K562 (cell line): ENCODE measurements at regions not wholly inside any gene's neighbourhood (a gene's known extent, or its start where the extent isn't known, plus 50 kb on each side); places are given as distances from the start of the nearest gene placed in this dataset.

Experiments used
- ATAC-seq: fragments of 200-7000 bp; cut with Tn5 transposase; 3 replicates; pipeline ENCODE4 v1.9.1; 2020; ENCODE audit warnings: moderate library complexity
- BruUV-seq: library from RNA; stranded (reverse); fragments of 400-500 nt; replicated peaks from 2 replicates; lab custom pipeline; 2021; lab: Mats Ljungman, UMichigan
- CTCF ChIA-PET: fragments of 300-600 bp; formaldehyde crosslinking; extraction: SDS; loops from one replicate; lab custom pipeline; 2021; ENCODE audit warnings: low intra/inter-chr PET ratio; lab: Yijun Ruan, JAX
- POLR2A ChIA-PET: fragments of 300-600, 350-650 bp; sonication (Branson Sonifier 250); formaldehyde crosslinking; extraction: SDS; loops from one replicate; lab custom pipeline; 2021; ENCODE audit warnings: antibody characterized with exemption, inconsistent platforms; lab: Yijun Ruan, JAX
- DNase-seq, 4 experiments: peaks; one replicate each; pipeline versions ENCODE4 v3.0.0 to v3.0.0-alpha.2; 2011 to 2018; ENCODE audit warnings: low spot score in 3 of 4, mixed read lengths in 3 of 4; ENCODE audit errors: extremely low read depth in 1 of 4
- FAIRE-seq: peaks from 2 replicates; lab custom pipeline; 2011; peaks lifted over from hg19 to GRCh38; lab: Jason Lieb, UNC
- H2AFZ ChIP-seq: 2 replicates; pipeline ENCODE4 v1.6.0; 2011; ENCODE audit warnings: low read depth, low read length, control low read depth, inconsistent platforms
- H3K27ac ChIP-seq: fragments of 200-600 bp; 3 replicates; pipeline ENCODE4 v1.8.0; 2011; ENCODE audit warnings: low read depth, mild to moderate bottlenecking, control low read depth, inconsistent platforms, low read length, moderate library complexity, mixed read lengths; ENCODE audit errors: extremely low read depth
- H3K27me3 ChIP-seq, 2 experiments: fragments of 300-600 bp in 1 of 2; 2 replicates in 1 of 2; 3 replicates in 1 of 2; pipeline versions ENCODE4 v1.6.0 to v1.8.0; 2011; ENCODE audit warnings: inconsistent platforms in 2 of 2, low read length in 2 of 2, mild to moderate bottlenecking in 1 of 2, mixed read lengths in 1 of 2, moderate library complexity in 1 of 2; ENCODE audit not compliant: control insufficient read depth in 2 of 2, insufficient read depth in 2 of 2
- H3K36me3 ChIP-seq: fragments of 300-600 bp; 3 replicates; pipeline ENCODE4 v1.8.0; 2011; ENCODE audit warnings: mild to moderate bottlenecking, low read length, inconsistent platforms; ENCODE audit not compliant: control insufficient read depth, insufficient read depth
- H3K4me1 ChIP-seq, 2 experiments: fragments of 200-600 bp in 1 of 2; replicated peaks in 1 of 2; 2 replicates in 1 of 2; 3 replicates in 1 of 2; pipeline versions ENCODE4 v1.5.1 to v1.8.0; 2011; ENCODE audit warnings: inconsistent platforms in 2 of 2, low read length in 2 of 2, mild to moderate bottlenecking in 1 of 2, mixed read lengths in 1 of 2, moderate library complexity in 1 of 2; ENCODE audit not compliant: control insufficient read depth in 2 of 2, insufficient read depth in 2 of 2
- H3K4me2 ChIP-seq: 2 replicates; pipeline ENCODE4 v1.6.1; 2011; ENCODE audit warnings: low read length, control low read depth, inconsistent platforms, mixed read lengths; ENCODE audit not compliant: insufficient read depth
- H3K4me3 ChIP-seq: fragments of 200-600 bp; sonication (generic), shearing (Covaris generic); 2 replicates; pipeline ENCODE4 v1.5.1; 2016; ENCODE audit warnings: control low read depth, inconsistent platforms
- H3K79me2 ChIP-seq: fragments of 200-600 bp; 3 replicates; pipeline ENCODE4 v1.8.0; 2011; ENCODE audit warnings: low read length, inconsistent platforms; ENCODE audit not compliant: control insufficient read depth, insufficient read depth
- H3K9ac ChIP-seq, 2 experiments: 2 replicates each; pipeline versions ENCODE4 v1.6.0 to v1.6.1; 2011; ENCODE audit warnings: low read depth in 2 of 2, low read length in 2 of 2, control low read depth in 1 of 2, inconsistent platforms in 1 of 2, mild to moderate bottlenecking in 1 of 2, mixed read lengths in 1 of 2; ENCODE audit not compliant: insufficient read depth in 1 of 2
- H3K9me1 ChIP-seq: one replicate; pipeline ENCODE4 v1.6.0; 2011; ENCODE audit warnings: inconsistent platforms, mild to moderate bottlenecking, low read length, moderate library complexity; ENCODE audit not compliant: control insufficient read depth, insufficient read depth
- H3K9me3 ChIP-seq: replicated peaks from 2 replicates; pipeline ENCODE4 v1.5.1; 2011; ENCODE audit warnings: low read depth, low read length, inconsistent platforms; ENCODE audit not compliant: control insufficient read depth, insufficient read depth
- H4K20me1 ChIP-seq: replicated peaks from 2 replicates; pipeline ENCODE4 v1.6.1; 2011; ENCODE audit warnings: low read length, inconsistent platforms, mixed read lengths; ENCODE audit not compliant: control insufficient read depth, insufficient read depth
- BHLHE40 ChIP-seq: IDR thresholded peaks from 2 replicates; pipeline ENCODE4 v1.6.1; 2011; ENCODE audit warnings: low read length, improper control_type of control experiment
- CBX3 ChIP-seq, 2 experiments: IDR thresholded peaks; 1 replicate in 1 of 2; 2 replicates in 1 of 2; pipeline ENCODE4 v1.6.1; 2012; ENCODE audit warnings: inconsistent platforms in 2 of 2, low read length in 2 of 2, borderline replicate concordance in 1 of 2, control low read depth in 1 of 2
- CBX8 ChIP-seq: fragments of 200-600 bp; sonication (generic); IDR thresholded peaks from 2 replicates; pipeline ENCODE4 v1.6.1; 2012; ENCODE audit warnings: borderline replicate concordance, mixed run types, low read depth, mild to moderate bottlenecking, moderate library complexity, mixed read lengths, low read length, control low read depth, inconsistent platforms; ENCODE audit not compliant: poor library complexity, severe bottlenecking; ENCODE audit errors: extremely low read depth
- EZH2 ChIP-seq: IDR thresholded peaks from 2 replicates; pipeline ENCODE4 v1.6.1; 2012; ENCODE audit warnings: low read depth, mild to moderate bottlenecking, inconsistent platforms, low read length, borderline replicate concordance
- GTF2E2 ChIP-seq: fragments of 200-800 bp; sonication (Bioruptor generic); IDR thresholded peaks from 2 replicates; pipeline ENCODE4 v1.6.1; 2016; ENCODE audit warnings: missing genetic modification characterization, missing compliant biosample characterization
- HES1 ChIP-seq: fragments of 450-650 bp; IDR thresholded peaks from 2 replicates; pipeline ENCODE4 v1.6.1; 2016; ENCODE audit warnings: low read depth, mild to moderate bottlenecking, moderate library complexity
- NR4A1 ChIP-seq, 2 experiments: fragments of 250-450 bp in 1 of 2; fragments of 450-650 bp in 1 of 2; sonication (Bioruptor Pico) in 1 of 2; IDR thresholded peaks; 2 replicates each; pipeline versions ENCODE4 v1.4.0 to v1.6.1; 2016 to 2020; ENCODE audit warnings: mild to moderate bottlenecking in 2 of 2, missing compliant biosample characterization in 1 of 2, missing genetic modification characterization in 1 of 2, moderate library complexity in 1 of 2
- NRF1 ChIP-seq, 2 experiments: fragments of 450-650 bp; IDR thresholded peaks in 1 of 2; conservative IDR thresholded peaks in 1 of 2; 2 replicates each; pipeline ENCODE4 v1.6.1; 2014; ENCODE audit warnings: mild to moderate bottlenecking in 2 of 2
- SIN3A ChIP-seq, 2 experiments: fragments of 150-350 bp in 1 of 2; IDR thresholded peaks; 2 replicates each; pipeline ENCODE4 v1.6.1; 2011 to 2016; ENCODE audit warnings: borderline replicate concordance in 2 of 2, low read depth in 2 of 2, low read length in 2 of 2, mild to moderate bottlenecking in 2 of 2, moderate library complexity in 2 of 2; ENCODE audit not compliant: control insufficient read depth in 1 of 2
- STAT5A ChIP-seq: IDR thresholded peaks from 2 replicates; pipeline ENCODE4 v1.6.1; 2012; ENCODE audit warnings: low read length, inconsistent platforms, borderline replicate concordance
- ZKSCAN1 ChIP-seq: fragments of 150-350 bp; IDR thresholded peaks from 2 replicates; pipeline ENCODE4 v1.6.1; 2016; ENCODE audit warnings: low read depth, low read length
- ZNF445 ChIP-seq: fragments of 250-450 bp; sonication (Bioruptor Pico); IDR thresholded peaks from 2 replicates; pipeline ENCODE4 v1.4.0; 2020; ENCODE audit warnings: low read depth, mild to moderate bottlenecking, moderate library complexity
- ZNF717 ChIP-seq: fragments of 250-450 bp; sonication (Bioruptor Pico); IDR thresholded peaks from 2 replicates; pipeline ENCODE4 v1.5.0; 2021
- WGBS: fragments of 100-300 bp; shearing (Covaris generic); methylation state at CpG from one replicate; pipeline ENCODE4 v1.1.6; 2016; ENCODE audit warnings: low coverage, mixed read lengths; ENCODE audit not compliant: insufficient coverage; ENCODE audit errors: missing lambda C conversion rate; 5-methylcytosine and 5-hydroxymethylcytosine counted together
- in situ Hi-C: fragments of 300-500 bp; cut with MboI; formaldehyde crosslinking; loops from 4 replicates; pipeline ENCODE4 v1.15.0; 2018; ENCODE audit warnings: inconsistent platforms, mixed read lengths
- intact Hi-C: fragments of 100-400 bp; cut with micrococcal nuclease; formaldehyde crosslinking; loops from 2 replicates; pipeline ENCODE4 v1.14.2; 2022

- CTCF ChIA-PET, result no interaction called here
- no peak for FAIRE-seq
These were observed 831.5 kb downstream of the ROBO2 start for GRCh38 chr3:77871436-77871835.

More at GRCh38 chr3:77871436-77871835, 831.5 kb downstream of the ROBO2 start:
- intact Hi-C loops (no loop called here), in situ Hi-C loops (no loop called here)
- no peak for TF ChIP-seq SIN3A (IDR thresholded peaks at IDR 0.05; ENCODE audit: borderline replicate concordance in 2 of 2, control insufficient read depth in 1 of 2, low read depth in 2 of 2, low read length in 2 of 2)
- no peak for TF ChIP-seq GTF2E2 (tag)
- TF ChIP-seq BHLHE40, result no peak
- TF ChIP-seq ZNF717, result no peak
- no peak for TF ChIP-seq CBX8
- TF ChIP-seq CBX3 (IDR thresholded peaks at IDR 0.05; ENCODE audit: borderline replicate concordance in 1 of 2, low read length in 2 of 2), result no peak
- no peak for TF ChIP-seq EZH2
- no peak for TF ChIP-seq HES1
- no peak for TF ChIP-seq ZKSCAN1
- no peak for TF ChIP-seq NRF1 (conservative IDR thresholded peaks at IDR 0.05 in 1 of 2, IDR thresholded peaks at IDR 0.05 in 1 of 2)
- TF ChIP-seq NR4A1 (CRISPR knock-in tag; IDR thresholded peaks at IDR 0.05), result no peak
- no peak for TF ChIP-seq NR4A1 (tag; IDR thresholded peaks at IDR 0.05)
- TF ChIP-seq ZNF445 (CRISPR knock-in tag), result no peak
- TF ChIP-seq STAT5A, result no peak
- POLR2A ChIA-PET, result no interaction called here
- DNase-seq (no peak), ATAC-seq (no peak)
- no TSS peak for BruUV-seq
- Histone ChIP-seq H2AFZ (no peak overlapping the region), H3K27me3 (no peaks in the 10 kb centered on the region), H3K4me2 (no peak overlapping the region), H3K4me1 (no peaks in the 10 kb centered on the region), H3K9me3 (no peaks in the 10 kb centered on the region), H4K20me1 (no peaks in the 10 kb centered on the region), H3K9me1 (no peaks in the 10 kb centered on the region), H3K9ac (no peak overlapping the region), H3K27ac (no peak overlapping the region), H3K79me2 (no peaks in the 10 kb centered on the region), H3K36me3 (no peaks in the 10 kb centered on the region), H3K4me3 (no peak overlapping the region)
- WGBS, result 7% methylated on average over 1 of the region's 1 CpG
